SK-N-MC (cell line): ENCODE measurements at regions not wholly inside any gene's neighbourhood (a gene's known extent, or its start where the extent isn't known, plus 50 kb on each side); places are given as distances from the start of the nearest gene placed in this dataset.

ENCODE experiments used
- EZH2 ChIP-seq: fragments of 200-600 bp; sonication (generic); IDR thresholded peaks from one replicate; pipeline ENCODE4 v1.6.1; 2017; ENCODE audit warnings: antibody characterized with exemption
- POLR2AphosphoS5 ChIP-seq: IDR thresholded peaks from 2 replicates; pipeline ENCODE4 v1.6.1; 2012; ENCODE audit warnings: mild to moderate bottlenecking, low read depth, low read length, borderline replicate concordance

- TF ChIP-seq EZH2 (no peak), POLR2AphosphoS5 (no peak)
These were observed 113.1 kb downstream of the GATA6 start for GRCh38 chr18:22282311-22283115.
